ENCODE measurements at regions not wholly inside any gene's neighbourhood (a gene's known extent, or its start where the extent isn't known, plus 50 kb on each side); places are given as distances from the start of the nearest gene placed in this dataset.

DNA sequence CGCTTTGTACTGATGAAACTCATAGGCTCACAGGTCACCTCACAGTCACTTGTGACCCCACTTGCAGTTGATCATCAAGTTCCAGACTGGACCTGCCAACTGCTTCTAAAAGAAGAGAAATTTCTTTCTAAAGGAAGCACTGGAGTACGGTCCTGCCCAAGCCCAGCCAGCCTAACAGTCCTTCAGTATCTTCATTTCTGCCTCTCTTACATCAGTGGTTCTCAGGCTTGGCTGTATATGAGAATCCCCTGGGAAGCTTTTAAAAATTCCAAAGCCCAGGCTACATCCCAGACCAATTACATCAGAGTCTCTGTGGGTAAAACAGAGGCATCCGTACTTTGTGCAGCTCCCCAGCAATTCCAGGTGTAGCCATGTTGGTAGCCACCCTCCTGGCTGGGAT lies 282.1 kb downstream of the NFIB start:
- peaks cover 2% of the 10 kb centered on the region for H3K27me3 Mint-ChIP-seq (ENCODE audit: insufficient read depth, low read depth)
- H3K9ac ChIP-seq, result no peak overlapping the region
- no peaks in the 10 kb centered on the region for H3K36me3 Mint-ChIP-seq
- no peak overlapping the region for H3K27ac Mint-ChIP-seq
- no peak overlapping the region for H3K4me2 ChIP-seq
- no peaks in the 10 kb centered on the region for H3F3A ChIP-seq (ENCODE audit: low read depth)
- H3K27ac ChIP-seq, result no peak overlapping the region
- no peaks in the 10 kb centered on the region for H3K9me3 ChIP-seq (ENCODE audit: low read depth)
- no peaks in the 10 kb centered on the region for H4K20me1 ChIP-seq (ENCODE audit: low read depth)
- H3K79me2 ChIP-seq (ENCODE audit: low read depth), result no peaks in the 10 kb centered on the region
- H2AFZ ChIP-seq (replicated peaks), result no peak overlapping the region
- H3K4me3 ChIP-seq, result no peak overlapping the region
- DNase-seq (ENCODE audit: low spot score), result no peak
- no peaks in the 10 kb centered on the region for H3K27me3 ChIP-seq
- H3K36me3 ChIP-seq, result no peaks in the 10 kb centered on the region
- H3K4me3 Mint-ChIP-seq, result no peak overlapping the region
- peaks cover 16% of the 10 kb centered on the region for H3K4me1 ChIP-seq
- H3K9me3 Mint-ChIP-seq, result no peaks in the 10 kb centered on the region
- H3K4me1 Mint-ChIP-seq, result peaks cover 22% of the 10 kb centered on the region
- TF ChIP-seq, protein P1, sequence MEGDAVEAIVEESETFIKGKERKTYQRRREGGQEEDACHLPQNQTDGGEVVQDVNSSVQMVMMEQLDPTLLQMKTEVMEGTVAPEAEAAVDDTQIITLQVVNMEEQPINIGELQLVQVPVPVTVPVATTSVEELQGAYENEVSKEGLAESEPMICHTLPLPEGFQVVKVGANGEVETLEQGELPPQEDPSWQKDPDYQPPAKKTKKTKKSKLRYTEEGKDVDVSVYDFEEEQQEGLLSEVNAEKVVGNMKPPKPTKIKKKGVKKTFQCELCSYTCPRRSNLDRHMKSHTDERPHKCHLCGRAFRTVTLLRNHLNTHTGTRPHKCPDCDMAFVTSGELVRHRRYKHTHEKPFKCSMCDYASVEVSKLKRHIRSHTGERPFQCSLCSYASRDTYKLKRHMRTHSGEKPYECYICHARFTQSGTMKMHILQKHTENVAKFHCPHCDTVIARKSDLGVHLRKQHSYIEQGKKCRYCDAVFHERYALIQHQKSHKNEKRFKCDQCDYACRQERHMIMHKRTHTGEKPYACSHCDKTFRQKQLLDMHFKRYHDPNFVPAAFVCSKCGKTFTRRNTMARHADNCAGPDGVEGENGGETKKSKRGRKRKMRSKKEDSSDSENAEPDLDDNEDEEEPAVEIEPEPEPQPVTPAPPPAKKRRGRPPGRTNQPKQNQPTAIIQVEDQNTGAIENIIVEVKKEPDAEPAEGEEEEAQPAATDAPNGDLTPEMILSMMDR (IDR thresholded peaks at IDR 0.05), result no peak
- no peak for TF ChIP-seq EZH2 (IDR thresholded peaks at IDR 0.05)
- TF ChIP-seq EZH2phosphoT487 (IDR thresholded peaks at IDR 0.05), result no peak

DNA sequence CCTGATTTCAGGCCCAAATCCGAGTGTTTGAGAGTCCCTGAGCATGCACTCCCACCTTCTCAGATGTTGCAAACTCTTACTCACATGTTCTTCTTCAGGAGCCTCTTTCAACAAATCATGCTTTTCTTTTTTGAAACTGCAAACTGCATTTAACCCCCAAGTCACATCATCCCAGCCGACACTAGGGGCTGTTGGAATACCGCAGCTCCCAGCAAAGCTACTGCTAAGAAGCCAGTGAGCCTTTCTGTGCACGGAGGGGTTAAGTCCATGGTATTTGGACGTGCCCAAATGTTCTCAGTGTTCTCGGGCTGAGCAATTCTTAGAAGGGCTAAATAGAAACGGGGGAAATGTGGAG lies 282.9 kb downstream of the NFIB start:
- Histone ChIP-seq H3K79me2 (ENCODE audit: low read depth) (no peaks in the 10 kb centered on the region), H3K36me3 (no peaks in the 10 kb centered on the region), H3K27me3 (no peaks in the 10 kb centered on the region), H3K27ac (no peak overlapping the region), H4K20me1 (ENCODE audit: low read depth) (no peaks in the 10 kb centered on the region), H3F3A (ENCODE audit: low read depth) (no peaks in the 10 kb centered on the region), H2AFZ (replicated peaks) (peak overlapping the region; percentile 73), H3K9me3 (ENCODE audit: low read depth) (no peaks in the 10 kb centered on the region), H3K4me2 (peak overlapping the region; percentile 41), H3K4me1 (peaks cover 16% of the 10 kb centered on the region), H3K4me3 (no peak overlapping the region), H3K9ac (no peak overlapping the region)
- Mint-ChIP-seq H3K36me3 (no peaks in the 10 kb centered on the region), H3K27ac (no peak overlapping the region), H3K4me3 (no peak overlapping the region), H3K9me3 (no peaks in the 10 kb centered on the region), H3K27me3 (ENCODE audit: insufficient read depth, low read depth) (peaks cover 2% of the 10 kb centered on the region), H3K4me1 (peaks cover 23% of the 10 kb centered on the region)
- peak; percentile 71 for DNase-seq (ENCODE audit: low spot score)
- TF ChIP-seq EZH2 (IDR thresholded peaks at IDR 0.05), result no peak
- TF ChIP-seq, protein P1 (IDR thresholded peaks at IDR 0.05), result peak; percentile 24
- TF ChIP-seq EZH2phosphoT487 (IDR thresholded peaks at IDR 0.05), result no peak

DNA sequence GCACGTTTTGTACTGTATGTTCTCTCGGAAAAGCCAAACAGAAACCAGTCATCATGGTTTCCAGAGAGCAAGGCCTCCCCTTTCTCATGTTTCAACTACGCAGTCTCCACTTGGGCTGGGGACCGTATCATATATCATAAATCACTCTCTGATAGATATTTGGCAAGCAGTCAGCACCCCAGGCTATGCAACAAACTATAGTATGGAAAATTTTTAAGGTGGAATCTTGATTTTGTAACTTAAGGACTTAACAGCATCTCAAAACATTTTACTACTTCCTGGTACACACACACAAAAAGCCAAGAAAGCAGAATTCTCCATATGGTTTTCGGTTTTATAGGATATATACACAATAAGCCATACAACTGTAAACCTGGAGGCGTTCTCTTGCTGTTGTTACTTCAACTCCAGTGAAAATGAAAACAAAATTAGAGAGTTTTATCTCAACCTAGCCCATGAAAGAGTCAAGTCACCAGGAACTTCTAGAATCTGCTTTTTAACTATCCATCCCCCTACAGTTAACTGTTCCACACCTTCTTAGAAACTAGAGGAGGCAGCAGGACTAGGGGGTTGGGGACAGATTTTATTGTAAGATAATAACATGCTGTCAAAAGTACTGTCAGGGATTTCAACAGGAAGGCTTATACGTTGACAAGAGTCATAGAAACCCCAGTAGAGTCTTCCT lies 283.4 kb downstream of the NFIB start:
- Histone ChIP-seq H3K4me2 (peak overlapping the region; percentile 41), H3K9me3 (ENCODE audit: low read depth) (no peaks in the 10 kb centered on the region), H3K4me1 (peaks cover 16% of the 10 kb centered on the region), H3K27ac (no peak overlapping the region), H3F3A (ENCODE audit: low read depth) (no peaks in the 10 kb centered on the region), H3K36me3 (no peaks in the 10 kb centered on the region), H2AFZ (replicated peaks) (peak overlapping the region; percentile 73), H3K9ac (no peak overlapping the region), H3K4me3 (no peak overlapping the region), H3K27me3 (no peaks in the 10 kb centered on the region), H3K79me2 (ENCODE audit: low read depth) (no peaks in the 10 kb centered on the region), H4K20me1 (ENCODE audit: low read depth) (no peaks in the 10 kb centered on the region)
- Mint-ChIP-seq H3K9me3 (no peaks in the 10 kb centered on the region), H3K4me1 (peaks cover 23% of the 10 kb centered on the region), H3K4me3 (no peak overlapping the region), H3K27me3 (ENCODE audit: insufficient read depth, low read depth) (peaks cover 4% of the 10 kb centered on the region), H3K27ac (no peak overlapping the region), H3K36me3 (no peaks in the 10 kb centered on the region)
- TF ChIP-seq EZH2phosphoT487 (IDR thresholded peaks at IDR 0.05), result no peak
- TF ChIP-seq EZH2 (IDR thresholded peaks at IDR 0.05), result no peak
- TF ChIP-seq, protein P1 (IDR thresholded peaks at IDR 0.05), result no peak
- no peak for DNase-seq (ENCODE audit: low spot score)
